Activated CD8-positive, alpha-beta memory T cell treated with anti-CD3 and anti-CD28 coated beads for 1 hour (primary cell): ENCODE measurements at regions not wholly inside any gene's neighbourhood (a gene's known extent, or its start where the extent isn't known, plus 50 kb on each side); places are given as distances from the start of the nearest gene placed in this dataset.

Experiments used
- DNase-seq, 2 donors: peaks; one replicate each; pipeline ENCODE4 v3.0.0-alpha.2; 2020; ENCODE audit warnings: low read depth in 1 of 2; ENCODE audit errors: extremely low read depth in 1 of 2

- no peak for DNase-seq
These were observed 346.6 kb downstream of the PMP22 start for GRCh38 chr17:14918540-14918939.

- no peak for DNase-seq
These were observed 354.2 kb downstream of the PMP22 start for GRCh38 chr17:14910916-14911315.

GRCh38 chr17:14904386-14904785 lies 360.7 kb downstream of the PMP22 start:
- DNase-seq = no peak

- DNase-seq = no peak
These were observed 361.3 kb downstream of the PMP22 start for GRCh38 chr17:14903854-14904253.

GRCh38 chr17:14902803-14903202 lies 362.3 kb downstream of the PMP22 start:
- no peak for DNase-seq

- no peak for DNase-seq
These were observed 362.8 kb downstream of the PMP22 start for GRCh38 chr17:14902297-14902696.

GRCh38 chr17:14901376-14901775 lies 363.8 kb downstream of the PMP22 start:
- no peak for DNase-seq

- DNase-seq = no peak
These were observed 378.9 kb downstream of the PMP22 start for GRCh38 chr17:14886200-14886739.

- no peak for DNase-seq
These were observed 383.0 kb downstream of the PMP22 start for GRCh38 chr17:14882131-14882530.

- no peak for DNase-seq
These were observed 389.3 kb downstream of the PMP22 start for GRCh38 chr17:14875557-14876412.

GRCh38 chr17:14873996-14874395 lies 391.1 kb downstream of the PMP22 start:
- no peak for DNase-seq

- DNase-seq = no peak
These were observed 391.6 kb downstream of the PMP22 start for GRCh38 chr17:14873540-14873939.

- DNase-seq = no peak
These were observed 393.2 kb downstream of the PMP22 start for GRCh38 chr17:14871921-14872320.

GRCh38 chr17:14866266-14866665 lies 398.9 kb downstream of the PMP22 start:
- DNase-seq = no peak

- DNase-seq = no peak
These were observed 401.0 kb downstream of the PMP22 start for GRCh38 chr17:14864127-14864526.

- no peak for DNase-seq
These were observed 405.6 kb downstream of the PMP22 start for GRCh38 chr17:14859542-14859941.

GRCh38 chr17:14856176-14856575 lies 408.9 kb downstream of the PMP22 start:
- no peak for DNase-seq

GRCh38 chr17:14854691-14855090 lies 410.4 kb downstream of the PMP22 start:
- DNase-seq = no peak

- no peak for DNase-seq
These were observed 419.4 kb downstream of the PMP22 start for GRCh38 chr17:14845591-14846281.

- DNase-seq = no peak
These were observed 421.9 kb downstream of the PMP22 start for GRCh38 chr17:14843086-14843795.

- no peak for DNase-seq
These were observed 424.4 kb downstream of the PMP22 start for GRCh38 chr17:14840616-14841231.
